RCC 7860 (cell line): ENCODE measurements at regions not wholly inside any gene's neighbourhood (a gene's known extent, or its start where the extent isn't known, plus 50 kb on each side); places are given as distances from the start of the nearest gene placed in this dataset.
A peak's percentile ranks its signal among the peaks of the same experiment; 100 is the strongest.

Source experiments
- DNase-seq: peaks from one replicate; pipeline ENCODE4 v3.0.0-alpha.2; 2015; ENCODE audit warnings: low spot score
- FAIRE-seq: peaks from 2 replicates; lab custom pipeline; 2012; peaks lifted over from hg19 to GRCh38; lab: Jason Lieb, UNC

DNA sequence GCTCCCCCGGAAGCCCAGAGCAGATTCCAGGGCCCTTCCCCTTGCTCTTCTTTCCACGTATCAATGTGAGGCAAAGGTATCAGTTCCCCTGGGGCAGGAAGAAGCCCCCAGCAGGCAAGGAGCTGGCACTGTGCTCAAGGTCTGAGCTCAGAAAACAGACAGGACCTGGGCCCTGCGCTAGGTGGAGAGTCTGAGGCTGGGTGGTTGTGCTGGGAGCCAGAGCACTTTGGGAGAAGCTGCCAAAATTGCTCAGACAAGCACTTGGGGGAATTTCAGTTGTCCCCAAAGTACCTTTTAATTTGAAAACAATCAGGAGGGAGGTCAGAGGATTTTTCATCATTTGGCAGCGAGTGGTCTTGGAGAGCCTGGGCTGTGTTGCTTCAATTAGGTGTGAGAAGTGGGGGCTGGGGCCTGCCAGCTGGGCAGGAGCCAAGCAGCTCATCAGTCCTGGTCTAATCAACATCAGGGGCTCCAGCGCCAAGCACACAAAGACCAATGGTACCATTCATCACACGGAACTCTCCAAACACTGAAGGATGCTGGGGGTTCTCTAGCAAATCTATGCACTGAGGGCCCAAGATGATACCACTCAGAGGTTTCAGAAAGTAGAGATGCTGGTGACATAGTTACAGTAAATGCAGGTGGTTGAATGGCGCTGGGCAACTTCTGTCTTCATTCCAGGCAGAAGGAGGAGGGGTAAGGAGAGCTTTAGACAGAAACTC, 176.5 kb downstream of the SNX18 start:
- FAIRE-seq (no peak), DNase-seq (no peak)

- no peak for FAIRE-seq
- DNase-seq = no peak
Observed at GRCh38 chr5:54692631-54693030, 175.1 kb downstream of the SNX18 start.

GRCh38 chr5:54691656-54692055, 174.1 kb downstream of the SNX18 start:
- DNase-seq (no peak), FAIRE-seq (no peak)

- no peak for FAIRE-seq
Observed at GRCh38 chr5:54689411-54690251, 172.1 kb downstream of the SNX18 start.

GRCh38 chr5:54680998-54681397, 163.4 kb downstream of the SNX18 start:
- DNase-seq (no peak), FAIRE-seq (no peak)

More at GRCh38 chr5:54689411-54690251, 172.1 kb downstream of the SNX18 start:
- no peak for DNase-seq

- DNase-seq (no peak), FAIRE-seq (no peak)
Observed at GRCh38 chr5:54679686-54680085, 162.1 kb downstream of the SNX18 start.

DNA sequence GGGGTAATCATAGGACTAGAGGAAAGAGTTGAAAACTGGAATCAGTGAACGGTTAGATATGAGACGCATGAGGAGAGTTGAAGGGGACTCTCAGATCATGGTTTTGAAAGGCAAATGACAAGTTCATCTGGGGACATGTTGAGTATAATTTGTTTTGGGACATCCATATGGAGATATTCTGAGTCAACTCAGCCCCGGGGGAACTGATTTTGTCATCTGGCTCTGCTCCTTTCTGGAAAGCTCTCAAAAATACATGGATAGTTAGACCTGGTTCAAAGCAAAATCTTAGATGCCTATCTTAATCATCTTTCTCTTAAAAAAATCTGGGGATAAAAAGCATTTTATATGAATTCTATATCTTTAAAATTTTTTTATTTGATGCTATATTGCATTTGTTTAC, 161.2 kb downstream of the SNX18 start:
- FAIRE-seq (no peak), DNase-seq (no peak)

DNA sequence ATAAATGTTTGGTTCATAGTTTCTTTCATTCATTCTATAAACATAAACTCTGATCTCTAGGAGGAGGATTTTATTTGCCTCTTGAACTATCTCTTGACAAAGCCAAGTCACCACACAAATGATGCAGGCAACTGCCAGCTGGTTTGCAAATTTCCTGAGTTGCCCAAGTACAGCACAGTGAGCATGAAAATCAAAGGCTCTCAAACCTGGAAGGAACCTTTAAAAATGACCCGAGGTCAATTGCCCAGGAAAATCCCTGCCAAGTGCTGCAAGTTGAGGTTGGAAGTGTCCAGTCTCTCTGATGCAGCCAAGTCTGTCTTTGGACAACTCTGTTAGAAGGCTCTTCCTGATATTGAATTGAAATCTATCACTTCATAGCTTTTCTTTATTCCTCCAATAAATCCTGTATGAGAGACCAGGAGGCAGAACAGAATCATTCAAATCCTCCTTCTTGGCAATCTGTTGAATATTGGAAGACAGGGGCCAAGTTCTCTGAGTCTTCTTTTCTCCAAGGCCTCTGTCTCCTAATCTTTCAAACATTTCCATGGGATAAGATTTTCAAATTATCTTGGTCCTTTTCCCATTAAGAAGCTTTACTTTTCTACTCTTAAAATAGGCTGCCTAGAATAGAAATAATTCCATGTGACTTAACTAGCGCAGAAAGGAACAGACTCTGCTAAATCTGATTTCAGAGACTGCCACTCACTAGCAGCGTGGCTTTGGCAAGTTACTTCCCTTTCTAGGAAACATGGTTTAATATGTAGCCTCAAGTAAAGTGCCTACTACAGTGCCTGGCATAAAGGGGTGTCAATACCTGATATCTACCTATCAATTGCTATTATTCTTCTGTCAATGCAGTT, 159.2 kb downstream of the SNX18 start:
- DNase-seq = no peak
- no peak for FAIRE-seq

DNA sequence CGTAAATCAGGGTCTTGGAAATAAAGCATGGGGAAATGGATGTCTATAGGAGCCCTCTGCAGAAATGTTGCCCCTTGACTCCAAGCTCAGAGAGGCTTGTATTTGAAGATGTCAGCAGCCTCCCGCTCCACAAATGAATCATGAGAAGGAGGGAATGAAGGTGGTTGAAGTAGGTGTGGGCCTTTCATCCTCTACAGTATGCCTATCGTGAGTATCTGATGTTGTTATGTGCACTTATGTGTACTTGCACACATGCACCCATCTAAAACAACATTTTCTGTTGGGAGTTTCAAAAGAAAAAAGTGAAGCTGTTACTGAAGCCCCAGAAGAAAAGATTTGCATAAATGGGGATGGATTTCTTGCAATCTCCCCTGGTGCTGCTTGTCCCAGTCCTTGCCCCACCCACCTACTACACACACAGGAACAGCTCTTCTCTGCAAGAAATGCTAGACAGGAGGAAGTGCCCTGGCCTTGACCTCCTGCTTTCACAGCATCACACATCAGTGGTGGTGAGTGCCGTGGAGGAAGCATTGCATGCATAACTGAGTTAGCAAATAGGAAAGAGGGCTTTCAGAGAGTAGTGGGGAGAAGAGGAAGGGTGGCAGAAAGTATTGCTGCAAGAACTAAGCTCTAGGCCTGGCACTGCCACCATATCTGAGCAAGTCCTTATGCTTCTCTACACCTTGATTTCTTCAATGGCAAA, 156.1 kb downstream of the SNX18 start:
- no peak for FAIRE-seq
- no peak for DNase-seq

DNA sequence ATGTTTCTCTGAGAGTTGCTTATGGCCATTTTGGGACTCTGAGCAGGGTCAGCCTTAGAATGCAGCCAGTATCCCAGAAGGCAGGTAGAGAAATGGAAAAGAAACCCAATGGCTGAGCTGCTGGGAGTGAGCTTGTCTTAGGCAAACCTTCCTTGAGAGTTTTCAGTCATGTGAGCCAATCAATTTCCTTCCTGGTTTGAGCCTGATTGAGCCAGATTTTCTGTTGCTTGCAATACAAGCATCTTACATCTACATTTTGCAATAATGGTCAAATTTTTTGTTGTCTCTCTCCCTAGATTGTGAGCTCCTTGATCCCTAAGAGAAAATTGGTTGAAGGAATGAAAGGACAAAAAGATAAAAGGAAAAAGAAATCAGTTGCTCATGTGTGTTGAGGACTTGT, 155.3 kb downstream of the SNX18 start:
- FAIRE-seq = no peak
- no peak for DNase-seq

- no peak for FAIRE-seq
- no peak for DNase-seq
Observed at GRCh38 chr5:54671681-54672080, 154.1 kb downstream of the SNX18 start.

- DNase-seq (no peak), FAIRE-seq (no peak)
Observed at GRCh38 chr5:54671111-54671531, 153.6 kb downstream of the SNX18 start.

GRCh38 chr5:54670281-54670680, 152.7 kb downstream of the SNX18 start:
- FAIRE-seq (no peak), DNase-seq (no peak)

DNA sequence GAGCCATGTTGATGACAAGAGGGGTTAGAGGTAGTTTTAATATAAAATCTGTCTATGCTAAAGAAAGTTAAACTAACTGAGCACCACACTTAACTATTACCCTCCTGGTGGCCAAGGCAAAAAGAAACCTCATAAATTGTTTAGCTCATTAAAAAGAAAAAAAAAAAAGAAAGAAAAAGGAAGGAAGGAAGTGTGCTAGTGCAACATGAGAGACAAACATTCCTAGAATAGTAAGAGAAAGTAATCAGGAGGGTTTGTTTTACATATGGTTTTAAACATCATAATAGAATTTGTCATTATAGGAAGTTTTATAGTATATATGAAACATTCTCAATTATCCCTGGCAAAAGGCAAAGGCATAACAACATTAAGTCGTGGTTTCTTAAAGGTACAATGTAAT, 152.3 kb downstream of the SNX18 start:
- DNase-seq (no peak), FAIRE-seq (no peak)

DNA sequence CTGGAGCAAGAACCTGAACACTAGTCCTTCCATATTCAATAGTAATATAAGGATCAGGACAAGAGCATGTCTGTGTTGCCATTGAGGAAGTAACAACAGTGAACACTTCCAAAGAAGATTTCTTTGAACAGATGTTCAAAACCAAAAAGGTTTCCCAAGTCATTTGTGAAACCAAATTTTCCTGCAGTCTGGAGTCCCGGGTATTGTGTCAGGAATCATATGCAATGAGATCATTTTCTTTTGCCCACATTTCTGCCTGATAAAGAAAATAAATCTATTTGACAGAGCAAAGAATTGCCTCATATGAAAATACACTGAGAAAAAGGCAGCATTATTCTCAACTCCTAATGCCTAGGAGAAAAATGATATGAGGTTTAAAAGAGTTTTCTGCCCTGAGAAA, 151.7 kb downstream of the SNX18 start:
- FAIRE-seq (no peak), DNase-seq (no peak)

GRCh38 chr5:54668096-54668495, 150.5 kb downstream of the SNX18 start:
- no peak for FAIRE-seq

DNA sequence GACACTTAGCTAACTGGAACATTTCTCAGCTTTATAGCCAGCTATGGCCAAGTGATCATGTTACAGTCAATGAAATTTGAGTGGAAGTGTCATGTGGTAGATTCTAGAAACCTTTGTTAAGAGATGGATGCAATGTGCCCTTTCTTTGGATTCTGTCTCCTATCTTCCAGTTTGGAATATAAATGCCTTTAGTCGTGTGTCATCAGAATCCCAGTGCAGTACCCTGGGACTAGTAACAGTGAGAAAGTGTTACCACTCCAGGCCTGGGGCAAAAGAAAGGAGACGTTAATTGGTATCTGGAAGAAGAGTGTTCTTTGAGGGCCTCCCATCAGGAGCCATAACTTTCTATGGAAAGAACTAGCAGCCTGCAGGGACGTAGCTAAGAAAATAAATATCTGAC, 149.6 kb downstream of the SNX18 start:
- DNase-seq (no peak), FAIRE-seq (no peak)

More at GRCh38 chr5:54668096-54668495, 150.5 kb downstream of the SNX18 start:
- no peak for DNase-seq

DNA sequence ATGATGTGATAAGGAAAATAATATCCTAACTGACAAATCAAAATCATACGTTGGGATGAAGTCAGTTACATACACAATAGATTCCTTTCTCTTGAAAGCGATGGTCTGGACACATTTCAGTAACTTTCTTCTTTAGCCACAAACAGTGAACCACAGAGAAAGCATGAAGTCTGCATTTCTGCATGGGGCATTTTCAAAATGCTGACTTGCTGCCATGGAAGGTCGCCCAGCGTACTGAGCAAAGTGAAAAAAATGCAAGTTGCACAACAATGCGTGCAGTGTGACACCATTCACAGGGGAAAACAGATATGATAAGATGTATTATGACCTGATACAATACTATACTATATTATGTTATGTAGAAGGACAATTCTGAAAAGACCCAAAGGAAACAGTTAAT, 146.3 kb downstream of the SNX18 start:
- FAIRE-seq (no peak), DNase-seq (peak; percentile 57)

GRCh38 chr5:54661111-54661510, 143.6 kb downstream of the SNX18 start:
- no peak for FAIRE-seq
- no peak for DNase-seq

GRCh38 chr5:54659700-54660131, 142.2 kb downstream of the SNX18 start:
- DNase-seq (no peak), FAIRE-seq (no peak)

- DNase-seq (peak; percentile 75), FAIRE-seq (peak; percentile 39)
Observed at GRCh38 chr5:54658010-54658409, 140.5 kb downstream of the SNX18 start.
